SK-N-SH (cell line): ENCODE measurements at regions not wholly inside any gene's neighbourhood (a gene's known extent, or its start where the extent isn't known, plus 50 kb on each side); places are given as distances from the start of the nearest gene placed in this dataset.

Experiments used
- CHD2 ChIP-seq: fragments of 150-350 bp; IDR thresholded peaks from 2 replicates; pipeline ENCODE4 v1.6.1; 2018; ENCODE audit warnings: low read length; ENCODE audit not compliant: partially characterized antibody
- CTCF ChIP-seq: fragments of 200-600 bp; sonication (generic); IDR thresholded peaks from 2 replicates; pipeline ENCODE4 v1.6.1; 2017; ENCODE audit warnings: antibody characterized with exemption, mild to moderate bottlenecking, moderate library complexity
- EP300 ChIP-seq, 2 experiments: IDR thresholded peaks; 2 replicates each; pipeline versions ENCODE4 v1.4.0 to v1.6.1; 2012; ENCODE audit warnings: borderline replicate concordance in 1 of 2, low read depth in 1 of 2, low read length in 1 of 2
- FOXJ3 ChIP-seq: sonication (generic); formaldehyde crosslinking; IDR thresholded peaks from 2 replicates; pipeline ENCODE4 v1.5.1; 2020; ENCODE audit warnings: mild to moderate bottlenecking, missing genetic modification reagents
- GABPA ChIP-seq: IDR thresholded peaks from 2 replicates; pipeline ENCODE4 v1.4.0; 2012; ENCODE audit warnings: low read depth, mild to moderate bottlenecking
- GATA2 ChIP-seq: sonication (generic); formaldehyde crosslinking; IDR thresholded peaks from 2 replicates; pipeline ENCODE4 v1.5.0; 2020; ENCODE audit warnings: mild to moderate bottlenecking, missing genetic modification reagents
- JUND ChIP-seq: IDR thresholded peaks from 2 replicates; pipeline ENCODE4 v1.4.0; 2012
- MEF2A ChIP-seq: IDR thresholded peaks from 2 replicates; pipeline ENCODE4 v1.4.0; 2012; ENCODE audit warnings: low read depth, borderline replicate concordance
- POLR2AphosphoS5 ChIP-seq: IDR thresholded peaks from 2 replicates; pipeline ENCODE4 v1.6.1; 2012; ENCODE audit warnings: low read depth, low read length
- RAD21 ChIP-seq: IDR thresholded peaks from 2 replicates; pipeline ENCODE4 v1.6.1; 2012; ENCODE audit warnings: mild to moderate bottlenecking, low read length
- RCOR1 ChIP-seq: fragments of 150-350 bp; IDR thresholded peaks from 2 replicates; pipeline ENCODE4 v1.6.1; 2017; ENCODE audit warnings: antibody characterized with exemption, low read length
- SIN3A ChIP-seq: IDR thresholded peaks from 2 replicates; pipeline ENCODE4 v1.6.1; 2012; ENCODE audit warnings: low read depth, mild to moderate bottlenecking, low read length, moderate library complexity, borderline replicate concordance
- TEAD4 ChIP-seq: IDR thresholded peaks from 2 replicates; pipeline ENCODE4 v1.4.0; 2012; ENCODE audit warnings: mild to moderate bottlenecking, borderline replicate concordance; ENCODE audit not compliant: insufficient read depth
- TF ChIP-seq, protein P1 (sequence below): IDR thresholded peaks from 2 replicates; pipeline ENCODE4 v1.4.0; 2012; ENCODE audit warnings: low read depth, borderline replicate concordance

DNA sequence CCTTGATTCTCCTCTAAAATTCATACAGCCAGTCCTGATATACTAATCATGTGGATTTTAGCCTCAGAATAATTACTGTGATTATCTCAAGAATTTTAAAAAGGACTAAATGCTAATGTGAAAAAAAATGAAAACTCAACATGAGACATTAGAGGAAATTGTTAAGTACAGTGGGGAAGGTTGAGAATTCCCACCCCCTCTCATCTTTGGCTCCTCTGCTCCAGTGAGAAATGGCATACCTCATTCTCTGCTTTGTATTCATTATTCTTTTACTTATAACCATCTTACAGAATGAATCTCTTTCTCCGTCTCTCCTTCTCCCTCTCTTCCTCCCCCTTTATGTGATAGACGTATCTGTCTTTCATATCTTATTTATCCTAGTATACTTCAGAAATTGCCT, 70.9 kb downstream of the DIRAS3 start:
- TF ChIP-seq MEF2A (no peak), CTCF (no peak), JUND (no peak), TEAD4 (no peak), EP300 (IDR thresholded peaks at IDR 0.05; ENCODE audit: borderline replicate concordance in 1 of 2, low read depth in 1 of 2, low read length in 1 of 2) (no peak), RCOR1 (no peak), RAD21 (no peak), POLR2AphosphoS5 (no peak), GATA2 (no peak), FOXJ3 (CRISPR knock-in tag) (no peak), CHD2 (no peak), SIN3A (no peak), GABPA (no peak)
- TF ChIP-seq, protein P1, sequence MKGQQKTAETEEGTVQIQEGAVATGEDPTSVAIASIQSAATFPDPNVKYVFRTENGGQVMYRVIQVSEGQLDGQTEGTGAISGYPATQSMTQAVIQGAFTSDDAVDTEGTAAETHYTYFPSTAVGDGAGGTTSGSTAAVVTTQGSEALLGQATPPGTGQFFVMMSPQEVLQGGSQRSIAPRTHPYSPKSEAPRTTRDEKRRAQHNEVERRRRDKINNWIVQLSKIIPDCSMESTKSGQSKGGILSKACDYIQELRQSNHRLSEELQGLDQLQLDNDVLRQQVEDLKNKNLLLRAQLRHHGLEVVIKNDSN = no peak
